GM18517 (cell line): ENCODE measurements at regions not wholly inside any gene's neighbourhood (a gene's known extent, or its start where the extent isn't known, plus 50 kb on each side); places are given as distances from the start of the nearest gene placed in this dataset.

Experiments
- ATAC-seq: cut with Tn5 transposase; IDR thresholded peaks from one replicate; pipeline ENCODE4 v1.9.1; 2021; ENCODE audit warnings: mild to moderate bottlenecking, moderate library complexity; ENCODE audit not compliant: unreplicated experiment

GRCh38 chr11:87394924-87395323 is 357.2 kb downstream of the TMEM135 start:
- no peak for ATAC-seq

DNA sequence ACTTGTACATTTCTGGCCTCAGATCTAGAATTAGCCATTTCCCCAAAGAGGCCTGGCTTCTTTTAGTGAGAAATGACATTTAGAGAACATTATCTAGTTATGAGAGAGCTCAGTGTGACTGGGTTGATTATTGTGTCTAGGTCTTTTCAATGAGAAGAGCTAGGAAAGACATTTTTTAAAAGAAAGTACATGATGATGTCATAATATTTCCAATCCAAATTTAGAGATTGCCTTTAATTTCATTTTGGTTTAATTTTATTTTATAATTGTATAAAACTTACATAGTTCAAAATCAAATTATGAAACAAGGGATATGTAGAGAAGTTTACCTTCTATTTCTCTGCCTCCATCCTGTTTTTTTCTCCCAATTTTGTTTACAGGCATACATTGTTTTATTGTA is 354.9 kb downstream of the TMEM135 start:
- ATAC-seq: no peak

GRCh38 chr11:87391496-87391895 is 353.8 kb downstream of the TMEM135 start:
- no peak for ATAC-seq

DNA sequence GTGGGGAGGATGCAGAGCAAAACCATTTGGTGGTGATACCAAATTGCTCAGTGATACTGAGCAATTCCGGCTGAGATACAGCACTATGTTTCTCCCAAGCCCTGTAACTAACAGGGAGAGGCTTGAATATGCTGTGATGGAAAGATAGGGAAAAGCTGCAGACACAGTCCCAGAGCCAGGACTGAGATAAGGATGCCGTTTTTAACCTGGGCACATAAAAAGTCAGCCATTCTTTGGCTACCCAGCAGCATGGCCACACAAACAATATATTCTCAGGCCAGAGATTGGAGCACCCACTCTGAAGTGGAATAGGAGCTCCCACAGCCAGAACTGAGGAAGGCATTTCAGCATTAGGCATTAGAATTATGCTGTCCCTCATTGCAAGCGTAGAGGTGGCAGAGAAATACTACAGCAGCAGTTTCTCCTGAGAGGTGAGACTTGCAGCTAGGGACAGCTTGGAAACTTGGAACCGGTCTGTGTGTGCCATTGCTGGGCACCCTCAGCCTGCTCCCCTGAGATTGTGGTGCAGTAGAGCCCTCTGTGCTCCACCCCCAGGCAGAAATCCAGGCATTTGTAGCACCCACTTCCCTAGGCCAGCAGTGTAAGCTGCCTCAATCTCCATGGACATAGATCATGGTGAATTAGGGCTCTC is 346.5 kb downstream of the TMEM135 start:
- ATAC-seq: no peak

DNA sequence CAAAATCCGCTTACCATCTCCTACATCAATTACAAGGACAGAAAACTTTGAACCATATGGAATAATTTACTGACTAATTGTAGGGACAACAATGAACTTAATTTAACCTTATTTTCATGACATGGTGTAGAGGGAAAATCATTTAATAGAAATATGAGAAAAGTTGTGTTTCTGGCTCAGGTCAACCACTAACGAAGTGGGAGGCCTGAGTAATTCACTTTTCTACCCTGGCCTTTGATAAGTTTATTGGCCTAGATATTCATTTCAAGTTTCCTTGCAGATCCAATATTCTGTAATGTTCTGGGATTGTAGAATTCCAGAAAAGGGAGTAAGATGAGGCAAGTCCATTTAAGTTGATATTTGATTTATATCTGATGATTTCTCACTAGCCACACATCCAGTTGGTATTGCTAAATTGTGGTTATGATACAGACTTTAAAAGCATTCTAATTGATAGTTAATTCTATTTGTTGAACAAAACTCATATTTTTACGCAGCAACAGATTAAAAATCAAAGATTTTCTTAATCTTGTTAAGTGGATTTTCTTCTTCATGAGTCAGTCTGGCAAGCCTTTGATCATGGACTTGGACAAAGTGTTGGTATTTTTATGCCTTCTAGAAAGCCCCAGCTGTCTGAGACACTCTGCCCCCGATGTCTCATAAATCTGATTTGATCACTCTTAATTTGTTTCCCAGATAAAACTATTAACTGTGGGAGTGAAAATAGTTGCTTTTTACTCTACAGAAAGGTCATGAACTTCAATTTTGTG is 336.5 kb downstream of the TMEM135 start:
- ATAC-seq: no peak
